Tibial nerve (tissue), 4 donors: ENCODE measurements at regions not wholly inside any gene's neighbourhood (a gene's known extent, or its start where the extent isn't known, plus 50 kb on each side); places are given as distances from the start of the nearest gene placed in this dataset.

Experiments
- EP300 ChIP-seq, 2 donors: sonication (generic); formaldehyde crosslinking; IDR thresholded peaks; one replicate each; pipeline ENCODE4 v1.6.1; 2017; ENCODE audit warnings: antibody characterized with exemption in 2 of 2, mild to moderate bottlenecking in 1 of 2
- POLR2A ChIP-seq, 2 donors: fragments of 450-650 bp; IDR thresholded peaks; one replicate each; pipeline ENCODE4 v1.6.1; 2017; ENCODE audit warnings: antibody characterized with exemption in 2 of 2, mild to moderate bottlenecking in 2 of 2, moderate library complexity in 2 of 2
- TF ChIP-seq, protein P1 (sequence below), 5 experiments: fragments of 200-600 bp in 3 of 5; fragments of 450-650 bp in 2 of 5; sonication (generic) in 3 of 5; IDR thresholded peaks; one replicate each; pipeline ENCODE4 v1.5.1; 2016 to 2019; ENCODE audit warnings: antibody characterized with exemption in 5 of 5, mild to moderate bottlenecking in 3 of 5, moderate library complexity in 2 of 5

GRCh38 chr9:79969393-79970145, 397.8 kb downstream of the TLE4 start:
- TF ChIP-seq POLR2A (IDR thresholded peaks at IDR 0.05): no peak
- TF ChIP-seq, protein P1, sequence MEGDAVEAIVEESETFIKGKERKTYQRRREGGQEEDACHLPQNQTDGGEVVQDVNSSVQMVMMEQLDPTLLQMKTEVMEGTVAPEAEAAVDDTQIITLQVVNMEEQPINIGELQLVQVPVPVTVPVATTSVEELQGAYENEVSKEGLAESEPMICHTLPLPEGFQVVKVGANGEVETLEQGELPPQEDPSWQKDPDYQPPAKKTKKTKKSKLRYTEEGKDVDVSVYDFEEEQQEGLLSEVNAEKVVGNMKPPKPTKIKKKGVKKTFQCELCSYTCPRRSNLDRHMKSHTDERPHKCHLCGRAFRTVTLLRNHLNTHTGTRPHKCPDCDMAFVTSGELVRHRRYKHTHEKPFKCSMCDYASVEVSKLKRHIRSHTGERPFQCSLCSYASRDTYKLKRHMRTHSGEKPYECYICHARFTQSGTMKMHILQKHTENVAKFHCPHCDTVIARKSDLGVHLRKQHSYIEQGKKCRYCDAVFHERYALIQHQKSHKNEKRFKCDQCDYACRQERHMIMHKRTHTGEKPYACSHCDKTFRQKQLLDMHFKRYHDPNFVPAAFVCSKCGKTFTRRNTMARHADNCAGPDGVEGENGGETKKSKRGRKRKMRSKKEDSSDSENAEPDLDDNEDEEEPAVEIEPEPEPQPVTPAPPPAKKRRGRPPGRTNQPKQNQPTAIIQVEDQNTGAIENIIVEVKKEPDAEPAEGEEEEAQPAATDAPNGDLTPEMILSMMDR (IDR thresholded peaks at IDR 0.05): no peak
- no peak for TF ChIP-seq EP300 (IDR thresholded peaks at IDR 0.05)
